Activated CD4-positive, alpha-beta T cell treated with anti-CD3 and anti-CD28 coated beads for 36 hours (primary cell): ENCODE measurements at regions not wholly inside any gene's neighbourhood (a gene's known extent, or its start where the extent isn't known, plus 50 kb on each side); places are given as distances from the start of the nearest gene placed in this dataset.
"Not testable (repeated sequence)": the region's sequence is repeated elsewhere in the genome, so short reads cannot be mapped to it uniquely, and the experiment has no call there.

ENCODE experiments used
- ATAC-seq: fragments of 200-7000 bp; cut with Tn5 transposase; one replicate; pipeline ENCODE4 v1.10.0; 2021; ENCODE audit warnings: mild to moderate bottlenecking, moderate library complexity
- CTCF ChIA-PET: fragments of 350-600 bp; sonication (Branson Sonifier 250); formaldehyde crosslinking; loops from one replicate; lab custom pipeline; 2021; ENCODE audit warnings: antibody characterized with exemption; lab: Charles Lee
- POLR2A ChIA-PET: fragments of 350-600 bp; sonication (Branson Sonifier 250); formaldehyde crosslinking; loops from one replicate; lab custom pipeline; 2021; ENCODE audit warnings: antibody characterized with exemption, inconsistent platforms; lab: Charles Lee
- DNase-seq: peaks from one replicate; pipeline ENCODE4 v3.0.0-alpha.2; 2020
- H3K27ac Mint-ChIP-seq: one replicate; pipeline ENCODE4 v1.8.0; 2021; ENCODE audit warnings: mixed read lengths
- H3K27me3 Mint-ChIP-seq: one replicate; pipeline ENCODE4 v1.8.0; 2021; ENCODE audit warnings: mixed read lengths
- H3K36me3 Mint-ChIP-seq: one replicate; pipeline ENCODE4 v1.8.0; 2021; ENCODE audit warnings: low read depth, mixed read lengths
- H3K4me1 Mint-ChIP-seq: one replicate; pipeline ENCODE4 v1.8.0; 2021; ENCODE audit warnings: mixed read lengths
- H3K4me3 Mint-ChIP-seq: one replicate; pipeline ENCODE4 v1.8.0; 2021; ENCODE audit warnings: mild to moderate bottlenecking, moderate library complexity, mixed read lengths
- H3K9me3 Mint-ChIP-seq: one replicate; pipeline ENCODE4 v1.8.0; 2021; ENCODE audit warnings: low read depth, mixed read lengths
- intact Hi-C, 2 experiments: fragments of 100-400 bp; cut with DNase I in 1 of 2; cut with micrococcal nuclease in 1 of 2; formaldehyde crosslinking; loops; one replicate each; pipeline versions ENCODE4 v1.14.2 to v1.15.1; 2022 to 2024; cut with DNase I, micrococcal nuclease

DNA sequence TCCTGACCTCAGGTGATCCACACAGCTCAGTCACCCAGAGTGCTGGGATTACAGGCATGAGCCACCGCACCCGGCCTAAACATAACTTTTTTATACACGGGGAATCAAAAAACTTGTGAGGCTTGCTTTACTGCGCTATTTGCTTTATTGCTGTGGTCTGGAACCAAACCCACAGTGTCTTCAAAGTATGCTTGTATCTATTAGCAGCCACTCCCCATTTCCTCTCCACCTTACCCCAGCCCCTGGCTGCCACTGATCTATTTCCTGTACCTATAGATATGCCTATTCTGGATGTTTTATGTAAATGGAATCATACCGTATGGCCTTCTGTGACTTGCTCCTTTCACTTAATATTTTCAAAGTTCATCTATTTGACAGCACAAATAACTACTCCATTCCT, 233.4 kb downstream of the BMP4 start:
- ChIA-PET POLR2A (no interaction called here), CTCF (no interaction called here)
- peaks cover 1% of the 10 kb centered on the region for H3K9me3 Mint-ChIP-seq
- no peak overlapping the region for H3K4me3 Mint-ChIP-seq
- no peak for ATAC-seq
- no peak overlapping the region for H3K27ac Mint-ChIP-seq
- intact Hi-C loops: no loop called here
- no peaks in the 10 kb centered on the region for H3K27me3 Mint-ChIP-seq
- no peaks in the 10 kb centered on the region for H3K4me1 Mint-ChIP-seq
- no peaks in the 10 kb centered on the region for H3K36me3 Mint-ChIP-seq
- no peak for DNase-seq

DNA sequence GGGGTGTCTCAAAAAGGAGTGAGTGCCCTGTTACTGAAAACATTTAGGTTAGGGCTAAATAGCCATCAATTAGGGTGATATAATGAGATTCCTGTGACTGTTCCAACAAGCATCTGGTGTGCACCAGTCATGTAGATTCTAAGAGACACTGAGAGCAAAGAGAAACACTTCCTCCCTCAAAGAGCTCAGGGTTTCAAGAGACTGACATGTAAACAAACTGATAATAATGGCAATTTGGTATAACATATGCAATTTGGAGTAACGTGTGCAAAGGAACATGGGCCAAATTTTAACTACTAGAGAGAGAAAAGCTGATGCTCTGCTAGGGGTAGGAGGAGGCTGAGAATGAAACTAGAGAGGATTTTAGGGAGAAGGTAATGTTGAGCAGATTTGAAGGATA, 237.1 kb downstream of the BMP4 start:
- DNase-seq (no peak), ATAC-seq (no peak)
- Mint-ChIP-seq H3K36me3 (no peaks in the 10 kb centered on the region), H3K4me1 (no peaks in the 10 kb centered on the region), H3K27me3 (no peaks in the 10 kb centered on the region), H3K4me3 (no peak overlapping the region), H3K27ac (no peak overlapping the region), H3K9me3 (peaks cover 1% of the 10 kb centered on the region)
- POLR2A ChIA-PET: no interaction called here
- CTCF ChIA-PET: no interaction called here
- intact Hi-C loops: no loop called here

DNA sequence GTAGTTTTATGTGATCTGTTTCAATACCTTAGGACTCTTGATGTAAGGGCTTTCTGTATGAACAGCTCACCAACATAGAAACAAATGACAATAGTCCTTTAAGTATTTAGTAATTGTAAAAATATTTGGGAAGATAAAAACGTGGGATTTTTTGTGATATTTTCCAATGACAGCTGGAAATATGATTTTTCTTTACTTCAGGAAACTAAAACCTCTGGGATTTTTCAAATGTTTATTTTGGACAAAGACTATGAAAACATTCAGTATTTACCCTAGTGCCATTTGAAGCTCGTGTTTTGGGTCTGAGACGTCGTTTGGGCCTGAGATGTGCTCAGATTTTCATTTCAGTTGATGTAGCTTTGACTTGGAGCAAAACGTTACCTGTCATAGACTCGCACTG, 240.0 kb downstream of the BMP4 start:
- H3K4me1 Mint-ChIP-seq: no peaks in the 10 kb centered on the region
- CTCF ChIA-PET: no interaction called here
- peaks cover 1% of the 10 kb centered on the region for H3K9me3 Mint-ChIP-seq
- no peak overlapping the region for H3K4me3 Mint-ChIP-seq
- no peak for DNase-seq
- no peak for ATAC-seq
- no peaks in the 10 kb centered on the region for H3K27me3 Mint-ChIP-seq
- no peak overlapping the region for H3K27ac Mint-ChIP-seq
- H3K36me3 Mint-ChIP-seq: no peaks in the 10 kb centered on the region
- intact Hi-C loops: no loop called here
- POLR2A ChIA-PET: no interaction called here

DNA sequence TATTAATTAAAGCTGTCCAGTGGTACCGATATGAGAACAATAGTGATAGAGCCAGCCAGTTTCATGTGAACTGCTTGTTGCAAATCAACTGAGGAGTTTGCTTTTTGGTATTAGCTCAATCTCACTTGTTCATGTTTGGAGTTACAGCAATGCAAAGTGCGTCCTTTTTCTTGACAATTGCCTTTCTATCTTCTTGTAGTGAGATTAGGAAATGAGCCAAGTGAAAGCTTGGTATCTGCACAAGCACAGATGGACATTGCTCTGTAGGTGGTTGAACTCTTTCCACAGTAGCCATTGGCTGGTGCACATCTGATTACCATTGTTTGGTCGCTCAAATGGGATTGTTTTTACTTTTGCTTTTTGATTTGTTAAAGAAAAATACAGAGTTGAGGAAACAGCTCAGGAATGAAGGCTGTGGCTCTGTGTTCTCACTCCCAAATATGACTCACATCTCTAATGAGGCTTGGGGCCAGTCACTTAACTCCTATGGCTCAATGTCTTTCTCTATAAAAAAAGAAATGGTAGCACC, 241.4 kb downstream of the BMP4 start:
- POLR2A ChIA-PET: no interaction called here
- CTCF ChIA-PET: interaction anchor here (0.6 kb wide), 1 partner anchor 72 kb away, joined by 3 read pairs; no protein-coding TSS in a partner anchor
- Mint-ChIP-seq H3K9me3 (peaks cover 1% of the 10 kb centered on the region), H3K27ac (no peak overlapping the region), H3K27me3 (no peaks in the 10 kb centered on the region), H3K36me3 (no peaks in the 10 kb centered on the region), H3K4me3 (no peak overlapping the region), H3K4me1 (no peaks in the 10 kb centered on the region)
- DNase-seq (no peak), ATAC-seq (no peak)
- intact Hi-C loops: no loop called here

DNA sequence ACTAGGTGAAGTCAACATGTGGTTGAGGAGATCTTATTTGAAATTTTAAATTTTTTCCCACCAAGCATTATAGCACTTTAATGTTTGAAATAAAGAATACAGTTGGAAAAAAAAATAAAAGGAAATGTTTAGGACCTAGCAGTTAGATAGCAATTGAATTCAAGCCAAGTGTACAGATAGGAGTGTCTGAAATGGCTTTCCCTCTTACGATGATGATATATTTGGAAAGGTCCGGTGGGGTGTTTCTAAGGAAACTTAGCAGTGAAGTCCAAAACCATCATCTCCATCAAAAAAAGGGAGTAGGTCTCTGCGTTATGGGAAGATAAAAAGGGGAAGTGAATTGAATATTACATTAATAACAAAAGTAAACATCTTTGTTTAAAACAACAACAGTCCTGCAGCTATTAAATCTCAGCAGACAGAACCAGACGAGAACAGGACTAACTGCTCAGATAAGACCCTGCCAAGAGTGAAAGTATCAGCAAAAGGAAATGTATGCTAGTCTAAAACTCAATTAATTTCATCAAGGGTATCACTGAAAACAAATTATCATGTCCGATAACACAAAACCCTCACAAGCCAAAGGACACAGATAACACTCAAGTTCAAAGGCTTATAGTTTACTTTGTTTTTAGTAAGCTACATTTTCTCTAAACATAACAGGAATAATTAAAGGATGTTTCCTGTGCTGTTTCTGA, 242.0 kb downstream of the BMP4 start:
- POLR2A ChIA-PET: no interaction called here
- Mint-ChIP-seq H3K4me3 (no peak overlapping the region), H3K9me3 (no peaks in the 10 kb centered on the region), H3K27me3 (no peaks in the 10 kb centered on the region), H3K36me3 (no peaks in the 10 kb centered on the region), H3K4me1 (no peaks in the 10 kb centered on the region), H3K27ac (no peak overlapping the region)
- no peak for ATAC-seq
- intact Hi-C loops: no loop called here
- no peak for DNase-seq
- CTCF ChIA-PET: no interaction called here

DNA sequence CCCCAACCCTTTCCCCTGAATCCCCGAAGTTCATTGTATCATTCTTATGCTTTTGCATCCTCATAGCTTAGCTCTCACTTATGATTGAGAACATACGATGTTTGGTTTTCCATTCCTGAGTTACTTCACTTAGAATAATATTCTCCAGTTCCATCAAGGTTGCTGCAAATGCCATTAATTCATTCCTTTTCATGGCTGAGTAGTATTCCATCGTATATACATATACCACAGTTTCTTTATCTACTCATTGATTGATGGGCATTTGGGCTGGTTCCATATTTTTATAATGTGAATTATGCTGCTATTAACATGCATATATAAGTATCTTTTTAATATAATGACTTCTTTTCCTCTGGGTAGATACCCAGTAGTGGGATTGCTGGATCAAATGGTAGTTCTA, 243.7 kb downstream of the BMP4 start:
- POLR2A ChIA-PET, ATAC-seq, H3K9me3 Mint-ChIP-seq, H3K4me1 Mint-ChIP-seq, H3K27me3 Mint-ChIP-seq, CTCF ChIA-PET, H3K4me3 Mint-ChIP-seq, intact Hi-C loops, H3K36me3 Mint-ChIP-seq, DNase-seq, H3K27ac Mint-ChIP-seq: not testable (repeated sequence)

DNA sequence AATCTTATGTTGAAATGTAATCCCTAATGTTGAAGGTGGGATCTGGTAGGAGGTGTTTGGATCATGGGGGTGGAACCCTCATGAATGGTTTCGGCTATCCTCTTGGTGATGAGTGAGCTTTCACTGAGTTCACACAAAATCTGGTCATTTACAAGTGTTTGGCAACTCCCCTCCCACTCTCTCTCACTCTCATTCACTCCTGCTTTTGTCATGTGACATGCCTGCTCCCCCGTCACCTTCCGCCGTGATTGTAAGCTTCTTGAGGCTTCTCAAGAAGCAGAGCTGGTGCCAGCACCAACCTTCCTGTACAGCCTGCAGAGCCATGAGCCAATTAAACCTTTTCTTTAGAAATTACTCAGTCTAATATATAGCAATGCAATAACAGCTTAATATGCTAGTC, 245.4 kb downstream of the BMP4 start:
- Mint-ChIP-seq H3K36me3 (no peaks in the 10 kb centered on the region), H3K27me3 (no peaks in the 10 kb centered on the region), H3K9me3 (peaks cover 2% of the 10 kb centered on the region), H3K27ac (no peak overlapping the region), H3K4me1 (no peaks in the 10 kb centered on the region), H3K4me3 (no peak overlapping the region)
- POLR2A ChIA-PET: no interaction called here
- ATAC-seq (no peak), DNase-seq (no peak)
- CTCF ChIA-PET: interaction anchor here (0.6 kb wide), 1 partner anchor 17 kb away, joined by 3 read pairs; no protein-coding TSS in a partner anchor
- intact Hi-C loops: no loop called here

DNA sequence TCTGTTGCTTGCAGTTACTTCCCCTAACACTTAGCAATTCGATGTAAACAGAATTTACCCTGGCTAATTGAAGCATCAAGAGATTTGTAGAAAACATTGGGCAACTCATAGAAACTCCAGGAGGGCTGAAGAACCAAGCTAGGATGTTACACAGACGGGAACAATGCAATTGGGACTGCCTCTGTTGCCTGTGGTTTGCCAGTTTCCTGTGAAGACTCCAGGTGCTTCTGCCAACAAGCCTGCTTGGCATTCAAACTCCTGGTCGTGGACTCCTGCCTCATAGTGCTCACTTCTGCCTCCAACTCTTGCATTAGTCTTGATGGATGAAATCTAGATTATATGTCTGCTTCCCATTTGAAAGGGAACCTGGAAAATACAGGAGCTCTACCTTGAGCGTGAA, 246.0 kb downstream of the BMP4 start:
- no peak for ATAC-seq
- no peaks in the 10 kb centered on the region for H3K4me1 Mint-ChIP-seq
- H3K4me3 Mint-ChIP-seq: no peak overlapping the region
- H3K9me3 Mint-ChIP-seq: peaks cover 3% of the 10 kb centered on the region
- no peaks in the 10 kb centered on the region for H3K27me3 Mint-ChIP-seq
- ChIA-PET CTCF (no interaction called here), POLR2A (no interaction called here)
- DNase-seq: no peak
- no peaks in the 10 kb centered on the region for H3K36me3 Mint-ChIP-seq
- intact Hi-C loops: no loop called here
- no peak overlapping the region for H3K27ac Mint-ChIP-seq

DNA sequence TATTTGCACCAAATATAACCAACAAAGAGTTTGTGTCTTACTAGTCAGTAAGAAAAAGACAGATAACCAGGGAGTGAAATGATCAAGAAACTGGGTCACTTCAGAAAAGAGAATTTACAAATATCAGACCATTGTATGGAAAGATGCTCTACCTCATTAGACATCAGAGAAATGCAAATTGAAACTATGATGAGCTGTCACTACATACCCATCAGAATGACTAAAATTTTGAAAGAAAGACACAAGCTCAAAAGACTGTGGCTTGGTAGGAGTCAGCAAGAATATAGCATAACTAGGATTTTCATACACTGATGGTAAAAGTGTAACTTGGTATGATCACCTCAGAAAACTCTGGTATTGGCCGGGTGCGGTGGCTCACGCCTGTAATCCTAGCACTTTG, 247.2 kb downstream of the BMP4 start:
- ATAC-seq: no peak

DNA sequence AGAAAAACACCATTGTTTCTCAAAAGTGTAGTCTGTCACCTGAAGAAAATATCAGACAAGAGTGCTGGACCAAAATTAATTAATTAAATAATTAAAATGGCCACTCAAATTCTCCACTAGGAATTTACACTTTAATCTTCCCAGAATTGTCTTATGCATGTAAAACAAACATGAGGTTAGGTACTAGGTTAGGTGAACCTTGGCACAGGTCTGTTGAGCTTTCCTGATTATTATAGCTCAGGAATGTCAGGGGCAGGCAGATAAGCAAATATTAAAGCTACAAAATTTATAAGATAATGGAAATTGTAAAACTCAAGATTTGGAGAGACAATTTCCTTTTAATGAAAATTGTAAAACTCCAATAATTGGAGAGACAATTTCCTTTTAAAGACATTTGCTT, 253.2 kb downstream of the BMP4 start:
- no peaks in the 10 kb centered on the region for H3K36me3 Mint-ChIP-seq
- ChIA-PET POLR2A (no interaction called here), CTCF (no interaction called here)
- no peaks in the 10 kb centered on the region for H3K27me3 Mint-ChIP-seq
- intact Hi-C loops: no loop called here
- H3K27ac Mint-ChIP-seq: no peak overlapping the region
- H3K4me1 Mint-ChIP-seq: no peaks in the 10 kb centered on the region
- no peak overlapping the region for H3K4me3 Mint-ChIP-seq
- no peak for ATAC-seq
- no peak for DNase-seq
- H3K9me3 Mint-ChIP-seq: peaks cover 3% of the 10 kb centered on the region

More for the DNA sequence above, 247.2 kb downstream of the BMP4 start:
- DNase-seq: no peak
- CTCF ChIA-PET: interaction anchor here (0.8 kb wide), 1 partner anchor 10 kb away, joined by 3 read pairs; no protein-coding TSS in a partner anchor
- Mint-ChIP-seq H3K27me3 (no peaks in the 10 kb centered on the region), H3K4me3 (no peak overlapping the region), H3K36me3 (no peaks in the 10 kb centered on the region), H3K4me1 (no peaks in the 10 kb centered on the region), H3K9me3 (peaks cover 3% of the 10 kb centered on the region), H3K27ac (no peak overlapping the region)
- POLR2A ChIA-PET: no interaction called here
- intact Hi-C loops: no loop called here

DNA sequence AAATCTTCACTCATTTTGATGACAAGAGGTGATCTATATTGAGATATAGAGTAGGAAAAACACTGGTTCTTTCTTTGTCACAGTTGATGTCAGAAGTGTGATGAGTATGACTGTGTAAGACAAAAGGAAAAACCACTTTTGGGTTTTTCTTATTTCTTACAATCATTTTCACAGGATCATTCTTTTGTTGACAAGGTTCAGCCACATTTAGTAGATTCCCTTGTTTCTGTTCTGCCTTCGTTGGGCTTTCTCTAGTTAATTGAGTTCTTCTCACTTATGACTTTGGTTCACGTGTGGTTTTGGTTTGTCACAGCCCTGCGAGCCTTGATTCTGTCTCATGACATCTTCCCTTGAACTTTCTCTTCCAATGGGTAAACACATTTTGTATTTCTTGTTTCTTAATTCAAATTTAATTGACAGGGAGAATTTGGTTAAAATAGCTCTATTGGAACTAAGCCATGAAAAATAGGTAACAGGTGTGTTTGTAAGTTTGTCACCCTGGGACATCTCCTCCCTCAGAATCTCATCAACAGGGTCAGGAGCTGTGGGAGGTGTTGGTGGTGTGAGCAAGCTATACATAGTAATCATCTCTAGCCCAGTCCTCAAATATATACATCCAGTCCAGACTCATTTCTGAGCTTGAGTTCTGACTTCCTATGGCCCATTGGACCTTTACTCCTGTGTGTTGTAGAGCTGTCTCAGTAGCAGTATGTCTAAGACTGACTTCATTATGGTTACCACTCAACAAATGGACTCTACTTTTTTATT, 255.3 kb downstream of the BMP4 start:
- CTCF ChIA-PET: no interaction called here
- ATAC-seq: peak; percentile 36
- intact Hi-C loops: no loop called here

More for the DNA sequence above, 255.3 kb downstream of the BMP4 start:
- H3K4me1 Mint-ChIP-seq: no peaks in the 10 kb centered on the region
- DNase-seq: no peak
- H3K27me3 Mint-ChIP-seq: no peaks in the 10 kb centered on the region
- H3K27ac Mint-ChIP-seq: no peak overlapping the region
- H3K9me3 Mint-ChIP-seq: peaks cover 4% of the 10 kb centered on the region
- POLR2A ChIA-PET: interaction anchor here (0.6 kb wide), 1 partner anchor 756 kb away, joined by 4 read pairs; no protein-coding TSS in a partner anchor
- H3K36me3 Mint-ChIP-seq: no peaks in the 10 kb centered on the region
- H3K4me3 Mint-ChIP-seq: no peak overlapping the region
